SW 1271 (cell line): ENCODE measurements at regions not wholly inside any gene's neighbourhood (a gene's known extent, or its start where the extent isn't known, plus 50 kb on each side); places are given as distances from the start of the nearest gene placed in this dataset.
"Not testable (repeated sequence)": the region's sequence is repeated elsewhere in the genome, so short reads cannot be mapped to it uniquely, and the experiment has no call there.

ENCODE experiments used
- DNase-seq, 2 experiments: peaks; one replicate each; lab custom pipeline; 2025; lab: John Stamatoyannopoulos, UW

GRCh38 chr4:187065396-187065795 lies 341.7 kb upstream of the FAT1 start:
- DNase-seq = no peak

- no peak for DNase-seq
Measured at GRCh38 chr4:187065806-187066205, 342.1 kb upstream of the FAT1 start.

GRCh38 chr4:187069398-187069797 lies 345.7 kb upstream of the FAT1 start:
- DNase-seq = no peak

GRCh38 chr4:187070158-187070557 lies 346.5 kb upstream of the FAT1 start:
- no peak for DNase-seq

- DNase-seq = no peak
Measured at GRCh38 chr4:187070740-187071139, 347.1 kb upstream of the FAT1 start.

- DNase-seq = no peak
Measured at GRCh38 chr4:187071946-187072600, 348.4 kb upstream of the FAT1 start.

GRCh38 chr4:187073820-187074219 lies 350.2 kb upstream of the FAT1 start:
- DNase-seq = no peak

- DNase-seq = no peak
Measured at GRCh38 chr4:187075514-187075913, 351.9 kb upstream of the FAT1 start.

- no peak for DNase-seq
Measured at GRCh38 chr4:187077744-187078401, 354.2 kb upstream of the FAT1 start.

- DNase-seq = no peak
Measured at GRCh38 chr4:187084701-187085100, 361.0 kb upstream of the FAT1 start.

GRCh38 chr4:187085339-187085738 lies 361.7 kb upstream of the FAT1 start:
- DNase-seq = no peak

- no peak for DNase-seq
Measured at GRCh38 chr4:187086151-187086550, 362.5 kb upstream of the FAT1 start.

GRCh38 chr4:187088070-187088799 lies 364.6 kb upstream of the FAT1 start:
- no peak for DNase-seq

GRCh38 chr4:187090401-187090800 lies 366.7 kb upstream of the FAT1 start:
- no peak for DNase-seq

- not testable (repeated sequence) for DNase-seq
Measured at GRCh38 chr4:187090832-187091231, 367.2 kb upstream of the FAT1 start.

- DNase-seq = no peak
Measured at GRCh38 chr4:187094144-187094543, 370.5 kb upstream of the FAT1 start.

- no peak for DNase-seq
Measured at GRCh38 chr4:187098429-187098828, 374.8 kb upstream of the FAT1 start.

GRCh38 chr4:187103351-187103750 lies 379.7 kb upstream of the FAT1 start:
- no peak for DNase-seq

GRCh38 chr4:187108845-187109244 lies 385.2 kb upstream of the FAT1 start:
- DNase-seq = no peak

- no peak for DNase-seq
Measured at GRCh38 chr4:187109636-187110035, 386.0 kb upstream of the FAT1 start.

GRCh38 chr4:187118166-187118565 lies 394.5 kb upstream of the FAT1 start:
- DNase-seq = no peak

GRCh38 chr4:187118602-187119120 lies 395.0 kb upstream of the FAT1 start:
- no peak for DNase-seq

- no peak for DNase-seq
Measured at GRCh38 chr4:187124331-187124730, 400.7 kb upstream of the FAT1 start.
